DOHH2 (cell line): ENCODE measurements at regions not wholly inside any gene's neighbourhood (a gene's known extent, or its start where the extent isn't known, plus 50 kb on each side); places are given as distances from the start of the nearest gene placed in this dataset.

Experiments
- EZH2phosphoT487 ChIP-seq: fragments of 200-600 bp; sonication (generic); IDR thresholded peaks from 2 replicates; pipeline ENCODE4 v1.6.1; 2017; ENCODE audit warnings: borderline replicate concordance, mild to moderate bottlenecking, antibody characterized with exemption, low read length, moderate library complexity, mixed read lengths
- TF ChIP-seq, protein P1 (sequence below): fragments of 200-600 bp; sonication (generic); IDR thresholded peaks from one replicate; pipeline ENCODE4 v1.5.1; 2014; ENCODE audit warnings: antibody characterized with exemption, mild to moderate bottlenecking, low read depth, low read length; ENCODE audit not compliant: poor library complexity, severe bottlenecking

DNA sequence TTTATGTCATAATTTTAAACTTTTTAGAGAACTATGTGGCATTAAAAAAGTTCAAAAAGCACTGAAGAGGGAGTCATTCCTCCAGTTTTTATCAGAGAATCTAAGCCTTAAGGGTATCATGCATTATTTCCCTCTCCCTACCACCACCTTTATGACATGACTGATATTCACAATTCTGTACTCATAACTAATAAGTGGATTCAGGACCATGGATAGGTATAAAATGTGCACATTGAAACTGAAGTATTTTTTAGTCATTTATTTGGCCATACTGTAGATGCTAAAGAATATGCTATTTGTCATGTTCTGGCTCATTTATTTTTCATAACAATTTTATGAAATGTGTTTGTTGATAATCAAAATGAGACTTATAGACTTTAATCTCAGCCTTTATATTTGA, 897.5 kb upstream of the AGA start:
- TF ChIP-seq, protein P1, sequence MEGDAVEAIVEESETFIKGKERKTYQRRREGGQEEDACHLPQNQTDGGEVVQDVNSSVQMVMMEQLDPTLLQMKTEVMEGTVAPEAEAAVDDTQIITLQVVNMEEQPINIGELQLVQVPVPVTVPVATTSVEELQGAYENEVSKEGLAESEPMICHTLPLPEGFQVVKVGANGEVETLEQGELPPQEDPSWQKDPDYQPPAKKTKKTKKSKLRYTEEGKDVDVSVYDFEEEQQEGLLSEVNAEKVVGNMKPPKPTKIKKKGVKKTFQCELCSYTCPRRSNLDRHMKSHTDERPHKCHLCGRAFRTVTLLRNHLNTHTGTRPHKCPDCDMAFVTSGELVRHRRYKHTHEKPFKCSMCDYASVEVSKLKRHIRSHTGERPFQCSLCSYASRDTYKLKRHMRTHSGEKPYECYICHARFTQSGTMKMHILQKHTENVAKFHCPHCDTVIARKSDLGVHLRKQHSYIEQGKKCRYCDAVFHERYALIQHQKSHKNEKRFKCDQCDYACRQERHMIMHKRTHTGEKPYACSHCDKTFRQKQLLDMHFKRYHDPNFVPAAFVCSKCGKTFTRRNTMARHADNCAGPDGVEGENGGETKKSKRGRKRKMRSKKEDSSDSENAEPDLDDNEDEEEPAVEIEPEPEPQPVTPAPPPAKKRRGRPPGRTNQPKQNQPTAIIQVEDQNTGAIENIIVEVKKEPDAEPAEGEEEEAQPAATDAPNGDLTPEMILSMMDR = no peak
- no peak for TF ChIP-seq EZH2phosphoT487
